ENCODE measurements at regions not wholly inside any gene's neighbourhood (a gene's known extent, or its start where the extent isn't known, plus 50 kb on each side); places are given as distances from the start of the nearest gene placed in this dataset.

DNA sequence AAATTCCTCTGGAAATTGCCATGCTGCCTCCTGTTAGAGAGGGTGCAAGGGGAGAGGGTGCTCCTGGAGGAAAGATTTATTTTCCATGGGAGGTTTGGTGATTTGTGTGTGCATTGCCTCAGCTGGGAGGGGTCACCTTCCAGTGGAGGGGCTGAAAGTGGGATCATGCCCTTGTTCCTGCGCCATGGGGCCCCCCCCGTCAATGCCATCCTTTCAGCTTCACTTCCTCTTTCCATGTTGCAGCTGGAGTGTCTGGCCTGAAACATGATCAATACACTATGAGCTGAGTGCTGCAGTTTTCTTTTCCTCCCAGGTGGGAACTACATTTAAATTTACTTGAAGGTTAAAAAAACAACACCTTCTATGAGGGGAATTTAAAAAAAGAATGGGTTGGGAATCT lies 176.8 kb downstream of the MELK start:
- TF ChIP-seq, protein P1, sequence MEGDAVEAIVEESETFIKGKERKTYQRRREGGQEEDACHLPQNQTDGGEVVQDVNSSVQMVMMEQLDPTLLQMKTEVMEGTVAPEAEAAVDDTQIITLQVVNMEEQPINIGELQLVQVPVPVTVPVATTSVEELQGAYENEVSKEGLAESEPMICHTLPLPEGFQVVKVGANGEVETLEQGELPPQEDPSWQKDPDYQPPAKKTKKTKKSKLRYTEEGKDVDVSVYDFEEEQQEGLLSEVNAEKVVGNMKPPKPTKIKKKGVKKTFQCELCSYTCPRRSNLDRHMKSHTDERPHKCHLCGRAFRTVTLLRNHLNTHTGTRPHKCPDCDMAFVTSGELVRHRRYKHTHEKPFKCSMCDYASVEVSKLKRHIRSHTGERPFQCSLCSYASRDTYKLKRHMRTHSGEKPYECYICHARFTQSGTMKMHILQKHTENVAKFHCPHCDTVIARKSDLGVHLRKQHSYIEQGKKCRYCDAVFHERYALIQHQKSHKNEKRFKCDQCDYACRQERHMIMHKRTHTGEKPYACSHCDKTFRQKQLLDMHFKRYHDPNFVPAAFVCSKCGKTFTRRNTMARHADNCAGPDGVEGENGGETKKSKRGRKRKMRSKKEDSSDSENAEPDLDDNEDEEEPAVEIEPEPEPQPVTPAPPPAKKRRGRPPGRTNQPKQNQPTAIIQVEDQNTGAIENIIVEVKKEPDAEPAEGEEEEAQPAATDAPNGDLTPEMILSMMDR (IDR thresholded peaks at IDR 0.05; ENCODE audit: low read depth, low read length) = no peak
- no peak overlapping the region for H3K4me3 ChIP-seq (ENCODE audit: low read depth, low read length)

DNA sequence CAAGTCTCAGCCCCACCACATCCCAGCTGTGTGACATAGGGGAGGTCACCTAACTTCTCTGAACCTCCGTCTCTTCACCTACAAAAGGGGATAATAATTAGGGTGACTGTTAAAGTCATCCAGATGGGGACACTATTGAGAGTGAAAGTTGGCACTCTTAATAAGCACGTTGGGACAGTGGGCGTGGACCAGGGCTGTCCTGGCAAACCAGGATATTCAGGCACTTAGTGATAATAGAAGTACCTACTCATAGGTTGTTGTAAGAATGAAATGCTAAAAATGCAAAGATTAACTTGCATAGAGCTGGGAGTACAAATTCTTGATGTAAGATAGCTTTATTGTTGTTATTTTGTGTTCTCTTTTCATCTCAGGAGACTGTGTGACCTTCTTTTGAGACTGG lies 177.9 kb downstream of the MELK start:
- no peak overlapping the region for H3K4me3 ChIP-seq (ENCODE audit: low read depth, low read length)
- TF ChIP-seq, protein P1 (IDR thresholded peaks at IDR 0.05; ENCODE audit: low read depth, low read length) = no peak

DNA sequence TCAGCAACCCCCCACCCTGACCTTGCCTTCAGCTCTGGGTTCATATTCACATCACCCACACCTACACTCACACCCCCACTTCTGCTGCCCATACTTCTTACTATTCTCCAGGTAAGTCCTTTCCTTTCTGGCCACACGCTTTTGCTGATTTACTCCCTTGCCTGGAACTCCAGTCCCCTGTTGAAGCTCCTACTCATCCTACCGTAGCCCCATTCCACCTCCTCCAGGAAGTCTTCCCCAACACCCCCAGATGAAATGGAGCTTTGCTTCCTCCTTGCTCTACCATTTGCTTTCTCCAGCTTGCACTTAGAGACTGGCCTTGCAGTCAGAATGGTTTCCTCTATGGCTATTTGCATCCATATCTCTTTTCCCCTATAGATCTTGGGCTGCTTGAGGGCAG lies 182.3 kb downstream of the MELK start:
- TF ChIP-seq, protein P1 (IDR thresholded peaks at IDR 0.05; ENCODE audit: low read depth, low read length) = no peak
- no peak overlapping the region for H3K4me3 ChIP-seq (ENCODE audit: low read depth, low read length)

DNA sequence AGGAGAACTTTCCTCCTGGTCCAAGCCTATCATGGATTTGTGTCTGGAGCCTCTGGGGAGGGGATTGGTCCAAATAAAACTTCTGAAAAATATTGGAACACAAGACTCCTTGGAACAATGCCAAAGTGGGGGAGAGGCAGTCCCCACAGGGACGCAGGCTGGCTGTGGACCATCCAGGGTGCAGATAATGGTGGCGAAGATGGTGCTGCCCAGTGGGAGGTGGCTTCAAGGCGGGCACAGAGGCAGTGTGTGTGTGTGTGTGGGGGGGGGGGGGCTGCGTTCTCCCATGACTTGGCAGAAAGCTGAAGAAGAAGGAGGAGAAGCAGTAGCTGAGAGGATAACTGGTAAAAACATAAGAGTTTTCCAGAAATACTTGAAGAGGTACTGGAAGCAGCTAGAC lies 186.4 kb downstream of the MELK start:
- no peak overlapping the region for H3K4me3 ChIP-seq (ENCODE audit: low read depth, low read length)
- TF ChIP-seq, protein P1 (IDR thresholded peaks at IDR 0.05; ENCODE audit: low read depth, low read length) = no peak

DNA sequence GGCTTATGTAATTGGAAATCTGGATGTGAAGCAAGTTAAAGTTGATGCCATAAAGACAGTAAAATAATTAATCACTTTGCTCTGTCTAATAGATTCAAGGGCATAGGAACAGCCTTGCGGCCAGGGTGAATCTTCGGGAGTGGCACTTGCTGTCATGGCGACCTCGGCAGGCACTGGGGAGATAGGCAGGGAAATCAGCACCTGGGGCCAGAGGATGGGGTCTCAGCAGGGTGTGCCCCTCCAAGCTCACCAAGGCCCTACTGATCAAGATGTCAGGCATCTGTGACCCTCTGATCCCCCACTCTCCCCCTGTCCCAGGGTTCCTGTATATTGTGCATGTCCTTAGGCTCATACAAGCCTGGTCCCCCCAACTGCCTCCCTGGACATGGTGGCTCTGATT lies 187.3 kb downstream of the MELK start:
- TF ChIP-seq, protein P1 (IDR thresholded peaks at IDR 0.05; ENCODE audit: low read depth, low read length) = no peak
- no peak overlapping the region for H3K4me3 ChIP-seq (ENCODE audit: low read depth, low read length)

DNA sequence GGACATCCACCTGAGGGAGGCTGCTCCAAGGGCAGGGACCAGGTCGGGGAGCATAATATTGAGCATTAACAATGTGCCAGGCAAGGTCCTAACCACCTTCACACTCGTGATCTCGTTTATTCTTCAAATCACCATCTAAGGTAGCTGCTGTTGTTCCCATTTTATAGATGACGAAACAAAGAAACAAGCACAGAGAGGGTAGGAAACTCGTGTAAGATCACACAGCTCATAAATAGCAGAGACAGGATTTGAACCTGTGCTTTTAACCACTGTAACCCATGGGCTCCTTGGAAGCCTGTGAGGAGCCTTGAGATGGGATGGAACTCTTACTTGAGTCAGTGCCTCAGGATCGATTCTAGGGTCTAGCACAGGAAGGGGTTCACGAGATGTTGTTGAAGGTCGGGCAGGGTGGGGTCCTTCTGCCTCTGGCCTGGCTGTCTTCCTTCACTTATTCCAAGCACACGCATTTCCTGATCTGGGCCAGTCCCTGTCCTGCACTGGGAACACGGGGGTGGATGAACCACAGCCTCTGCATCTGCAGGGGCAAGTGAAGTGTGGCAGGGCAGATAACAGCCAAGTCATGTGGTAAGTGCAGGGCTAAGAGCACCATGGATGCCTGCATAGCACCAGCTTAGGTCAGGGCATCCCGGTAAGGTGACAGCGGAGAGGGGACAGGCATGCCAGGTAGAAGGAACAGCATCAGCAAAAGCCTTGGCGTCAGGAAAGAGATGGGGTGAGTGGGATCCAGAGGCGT lies 188.1 kb downstream of the MELK start:
- TF ChIP-seq, protein P1 (IDR thresholded peaks at IDR 0.05; ENCODE audit: low read depth, low read length) = no peak
- no peak overlapping the region for H3K4me3 ChIP-seq (ENCODE audit: low read depth, low read length)

DNA sequence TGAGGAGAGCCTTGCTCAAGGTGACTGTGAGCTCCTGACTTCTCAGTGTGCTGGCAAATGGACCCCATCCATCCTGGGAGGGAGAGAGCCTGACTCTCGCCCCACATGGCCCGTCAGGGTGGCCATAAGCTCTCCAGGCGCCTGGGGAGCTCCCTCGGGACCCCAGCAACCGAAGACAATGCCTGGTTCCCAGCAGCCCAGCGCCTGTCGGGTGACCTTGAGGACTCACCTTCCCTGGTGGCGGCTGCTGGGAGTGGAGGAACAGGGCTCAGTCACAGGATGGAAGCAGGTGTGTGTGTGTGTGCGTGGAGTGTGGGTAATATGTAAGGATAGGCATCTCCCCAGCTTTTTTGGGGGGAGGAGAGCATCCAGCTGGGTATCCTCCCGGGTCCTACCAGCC lies 190.3 kb downstream of the MELK start:
- TF ChIP-seq, protein P1 (IDR thresholded peaks at IDR 0.05; ENCODE audit: low read depth, low read length) = no peak
- no peak overlapping the region for H3K4me3 ChIP-seq (ENCODE audit: low read depth, low read length)

Data from WI38 (cell line).